T-helper 1 cell (primary cell): ENCODE measurements at regions not wholly inside any gene's neighbourhood (a gene's known extent, or its start where the extent isn't known, plus 50 kb on each side); places are given as distances from the start of the nearest gene placed in this dataset.

ENCODE experiments used
- DNase-seq, 5 donors: peaks; one replicate each; pipeline ENCODE4 v3.0.0-alpha.2; 2012 to 2020

GRCh38 chr4:159503236-159504008 lies 400.5 kb downstream of the RAPGEF2 start:
- no peak for DNase-seq

- no peak for DNase-seq
These were observed 401.8 kb downstream of the RAPGEF2 start for GRCh38 chr4:159504684-159505083.

GRCh38 chr4:159505266-159505975 lies 402.5 kb downstream of the RAPGEF2 start:
- no peak for DNase-seq

GRCh38 chr4:159506801-159507517 lies 404.1 kb downstream of the RAPGEF2 start:
- no peak for DNase-seq

GRCh38 chr4:159508917-159509500 lies 406.1 kb downstream of the RAPGEF2 start:
- DNase-seq: no peak

GRCh38 chr4:159512348-159512747 lies 409.5 kb downstream of the RAPGEF2 start:
- no peak for DNase-seq

GRCh38 chr4:159515314-159516025 lies 412.6 kb downstream of the RAPGEF2 start:
- DNase-seq: no peak

- DNase-seq: no peak
These were observed 413.8 kb downstream of the RAPGEF2 start for GRCh38 chr4:159516556-159517140.

GRCh38 chr4:159520074-159520473 lies 417.2 kb downstream of the RAPGEF2 start:
- no peak for DNase-seq

- no peak for DNase-seq
These were observed 423.3 kb downstream of the RAPGEF2 start for GRCh38 chr4:159526172-159526571.

GRCh38 chr4:159534655-159535054 lies 431.8 kb downstream of the RAPGEF2 start:
- no peak for DNase-seq

GRCh38 chr4:159538556-159538955 lies 435.7 kb downstream of the RAPGEF2 start:
- no peak for DNase-seq

- no peak for DNase-seq
These were observed 437.2 kb downstream of the RAPGEF2 start for GRCh38 chr4:159540038-159540437.

GRCh38 chr4:159540501-159540900 lies 437.6 kb downstream of the RAPGEF2 start:
- no peak for DNase-seq

GRCh38 chr4:159541143-159541542 lies 438.3 kb downstream of the RAPGEF2 start:
- no peak for DNase-seq

GRCh38 chr4:159542296-159542695 lies 439.4 kb downstream of the RAPGEF2 start:
- DNase-seq: no peak

- DNase-seq: no peak
These were observed 441.0 kb downstream of the RAPGEF2 start for GRCh38 chr4:159543831-159544230.

- no peak for DNase-seq
These were observed 442.7 kb downstream of the RAPGEF2 start for GRCh38 chr4:159545556-159545955.

GRCh38 chr4:159547645-159548308 lies 444.9 kb downstream of the RAPGEF2 start:
- DNase-seq: no peak

- DNase-seq: no peak
These were observed 446.2 kb downstream of the RAPGEF2 start for GRCh38 chr4:159549098-159549518.

- DNase-seq: no peak
These were observed 448.4 kb downstream of the RAPGEF2 start for GRCh38 chr4:159551281-159551680.
